ENCODE measurements at regions not wholly inside any gene's neighbourhood (a gene's known extent, or its start where the extent isn't known, plus 50 kb on each side); places are given as distances from the start of the nearest gene placed in this dataset.

DNA sequence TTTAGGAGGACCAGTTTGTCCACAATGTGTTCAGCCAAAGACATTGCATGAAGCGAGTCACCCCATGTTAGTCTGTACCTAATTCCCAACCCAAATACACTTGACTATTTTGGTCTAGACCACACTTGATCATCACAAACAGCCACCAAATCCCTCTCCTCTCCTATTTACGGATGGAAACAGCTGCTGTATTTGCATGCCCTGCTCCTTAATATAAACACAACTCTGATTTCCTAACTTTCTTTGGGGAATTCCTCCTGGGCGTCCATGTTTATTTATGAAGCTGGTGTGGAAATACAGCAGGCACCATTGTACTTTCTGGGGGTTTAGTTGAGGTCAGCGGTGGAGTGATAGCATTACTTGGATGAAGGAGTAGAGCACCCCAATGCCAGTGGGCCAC is 235.2 kb downstream of the TLE3 start:
- TF ChIP-seq EP300 (IDR thresholded peaks at IDR 0.05) (no peak), CTCF (IDR thresholded peaks at IDR 0.05) (no peak)

All from tibial nerve (tissue), 4 donors.